Choroid plexus epithelial cell (primary cell): ENCODE measurements at regions not wholly inside any gene's neighbourhood (a gene's known extent, or its start where the extent isn't known, plus 50 kb on each side); places are given as distances from the start of the nearest gene placed in this dataset.

Experiments used
- DNase-seq: peaks from one replicate; pipeline ENCODE4 v3.0.0-alpha.2; 2010; ENCODE audit warnings: low read depth
- H3K4me3 ChIP-seq: 2 replicates; pipeline ENCODE4 v1.5.1; 2011; ENCODE audit warnings: low read depth, mild to moderate bottlenecking, control low read depth, low read length, moderate library complexity
- CTCF ChIP-seq: conservative IDR thresholded peaks from 2 replicates; pipeline ENCODE4 v1.5.1; 2011; ENCODE audit warnings: low read depth, mild to moderate bottlenecking, control low read depth, inconsistent platforms, low read length, moderate library complexity

- DNase-seq = no peak
- no peak overlapping the region for H3K4me3 ChIP-seq
- no peak for TF ChIP-seq CTCF
These were observed 70.4 kb upstream of the FZD8 start for GRCh38 chr10:35712486-35712885.

GRCh38 chr10:35711615-35712411 is 69.7 kb upstream of the FZD8 start:
- H3K4me3 ChIP-seq = no peak overlapping the region
- no peak for TF ChIP-seq CTCF
- no peak for DNase-seq

GRCh38 chr10:35707642-35708425 is 65.7 kb upstream of the FZD8 start:
- TF ChIP-seq CTCF = no peak
- no peak overlapping the region for H3K4me3 ChIP-seq
- peak; percentile 10 for DNase-seq

- TF ChIP-seq CTCF = no peak
- DNase-seq = no peak
- no peak overlapping the region for H3K4me3 ChIP-seq
These were observed 64.9 kb upstream of the FZD8 start for GRCh38 chr10:35706959-35707358.

GRCh38 chr10:35705671-35706070 is 63.6 kb upstream of the FZD8 start:
- H3K4me3 ChIP-seq = no peak overlapping the region
- TF ChIP-seq CTCF = no peak
- no peak for DNase-seq

- no peak for DNase-seq
- TF ChIP-seq CTCF = no peak
- H3K4me3 ChIP-seq = no peak overlapping the region
These were observed 63.0 kb upstream of the FZD8 start for GRCh38 chr10:35705051-35705450.
